Keratinocyte (primary cell): ENCODE measurements at regions not wholly inside any gene's neighbourhood (a gene's known extent, or its start where the extent isn't known, plus 50 kb on each side); places are given as distances from the start of the nearest gene placed in this dataset.

Experiments
- DNase-seq: peaks from one replicate; pipeline ENCODE4 v3.0.0-alpha.2; 2011; ENCODE audit warnings: low read depth, missing footprints, low spot score
- FAIRE-seq: peaks from 2 replicates; lab custom pipeline; 2011; peaks lifted over from hg19 to GRCh38; lab: Jason Lieb, UNC
- H2AFZ ChIP-seq: 2 replicates; pipeline ENCODE4 v1.6.0; 2012; ENCODE audit warnings: low read length, control low read depth, inconsistent platforms; ENCODE audit not compliant: control insufficient read depth
- H3K27ac ChIP-seq: 2 replicates; pipeline ENCODE4 v1.5.1; 2011; ENCODE audit warnings: low read length; ENCODE audit not compliant: control insufficient read depth, insufficient read depth
- H3K27me3 ChIP-seq: 3 replicates; pipeline ENCODE4 v1.6.0; 2011; ENCODE audit warnings: low read length; ENCODE audit not compliant: control insufficient read depth, insufficient read depth; ENCODE audit errors: extremely low read depth
- H3K36me3 ChIP-seq, 2 experiments: 2 replicates in 1 of 2; 3 replicates in 1 of 2; pipeline ENCODE4 v1.5.1; 2011; ENCODE audit warnings: low read length in 2 of 2, mild to moderate bottlenecking in 1 of 2; ENCODE audit not compliant: control insufficient read depth in 2 of 2, insufficient read depth in 2 of 2; ENCODE audit errors: extremely low read depth in 1 of 2
- H3K4me1 ChIP-seq: 3 replicates; pipeline ENCODE4 v1.5.1; 2011; ENCODE audit warnings: low read length; ENCODE audit not compliant: control insufficient read depth, insufficient read depth; ENCODE audit errors: extremely low read depth
- H3K4me2 ChIP-seq: 3 replicates; pipeline ENCODE4 v1.6.0; 2011; ENCODE audit warnings: low read depth, low read length; ENCODE audit not compliant: control insufficient read depth, insufficient read depth; ENCODE audit errors: extremely low read depth
- H3K4me3 ChIP-seq, 3 experiments: fragments of 200-600 bp in 1 of 3; sonication (generic) in 1 of 3; 2 replicates in 2 of 3; 3 replicates in 1 of 3; pipeline ENCODE4 v1.5.1; 2011 to 2016; ENCODE audit warnings: low read length in 3 of 3, mild to moderate bottlenecking in 3 of 3, control low read depth in 2 of 3, inconsistent platforms in 1 of 3, low read depth in 1 of 3, mixed read lengths in 1 of 3, mixed run types in 1 of 3, moderate library complexity in 1 of 3; ENCODE audit not compliant: control insufficient read depth in 2 of 3, insufficient read depth in 2 of 3; ENCODE audit errors: extremely low read depth in 1 of 3
- H3K79me2 ChIP-seq: 2 replicates; pipeline ENCODE4 v1.6.0; 2012; ENCODE audit warnings: low read length; ENCODE audit not compliant: control insufficient read depth, insufficient read depth
- H3K9ac ChIP-seq: 3 replicates; pipeline ENCODE4 v1.6.0; 2011; ENCODE audit warnings: low read length; ENCODE audit not compliant: control insufficient read depth, insufficient read depth; ENCODE audit errors: extremely low read depth
- H3K9me1 ChIP-seq: 3 replicates; pipeline ENCODE4 v1.6.0; 2011; ENCODE audit warnings: low read length; ENCODE audit not compliant: control insufficient read depth, insufficient read depth; ENCODE audit errors: extremely low read depth
- H3K9me3 ChIP-seq: 2 replicates; pipeline ENCODE4 v1.5.1; 2012; ENCODE audit warnings: low read depth, low read length; ENCODE audit not compliant: control insufficient read depth
- H4K20me1 ChIP-seq: 3 replicates; pipeline ENCODE4 v1.6.0; 2011; ENCODE audit warnings: low read length; ENCODE audit not compliant: control insufficient read depth, insufficient read depth; ENCODE audit errors: extremely low read depth
- CTCF ChIP-seq, 3 experiments: IDR thresholded peaks in 1 of 3; conservative IDR thresholded peaks in 1 of 3; optimal IDR thresholded peaks in 1 of 3; 2 replicates in 2 of 3; 3 replicates in 1 of 3; pipeline versions ENCODE3 to v1.5.1; 2011; ENCODE audit warnings: low read length in 3 of 3, mild to moderate bottlenecking in 3 of 3, moderate library complexity in 2 of 3, control low read depth in 1 of 3, inconsistent platforms in 1 of 3; ENCODE audit not compliant: insufficient read depth in 2 of 3; ENCODE audit errors: extremely low read depth in 1 of 3
- EZH2 ChIP-seq: IDR thresholded peaks from one replicate; pipeline ENCODE4 v1.6.1; 2012; ENCODE audit warnings: inconsistent platforms, mild to moderate bottlenecking, low read length, moderate library complexity
- dilution Hi-C: fragments of 300-500 bp; cut with MboI; formaldehyde crosslinking; loops from one replicate; pipeline ENCODE4 v1.7.0; 2020; ENCODE audit warnings: low sequenced_read_pairs; ENCODE audit not compliant: extremely low pct_ligation_motif_present

GRCh38 chrX:65926095-65927019 is 113.5 kb downstream of the VSIG4 start:
- no peak overlapping the region for H2AFZ ChIP-seq
- H3K4me1 ChIP-seq = peaks cover 4% of the 10 kb centered on the region
- no peaks in the 10 kb centered on the region for H3K36me3 ChIP-seq
- no peaks in the 10 kb centered on the region for H4K20me1 ChIP-seq
- H3K79me2 ChIP-seq = no peaks in the 10 kb centered on the region
- DNase-seq = no peak
- no peak for TF ChIP-seq EZH2
- no peak for TF ChIP-seq CTCF (optimal IDR thresholded peaks at IDR 0.05 in 1 of 3, IDR thresholded peaks at IDR 0.05 in 1 of 3, conservative IDR thresholded peaks at IDR 0.05 in 1 of 3; ENCODE audit: extremely low read depth in 1 of 3, insufficient read depth in 2 of 3, low read length in 3 of 3)
- H3K27me3 ChIP-seq = no peaks in the 10 kb centered on the region
- no peak overlapping the region for H3K4me2 ChIP-seq
- H3K4me3 ChIP-seq = no peak overlapping the region
- H3K9me1 ChIP-seq = no peaks in the 10 kb centered on the region
- dilution Hi-C loops = no loop called here
- peaks cover 8% of the 10 kb centered on the region for H3K9me3 ChIP-seq
- no peak for FAIRE-seq
- H3K27ac ChIP-seq = no peak overlapping the region
- H3K9ac ChIP-seq = no peak overlapping the region

- H3K27me3 ChIP-seq = no peaks in the 10 kb centered on the region
- dilution Hi-C loops = no loop called here
- TF ChIP-seq CTCF (optimal IDR thresholded peaks at IDR 0.05 in 1 of 3, IDR thresholded peaks at IDR 0.05 in 1 of 3, conservative IDR thresholded peaks at IDR 0.05 in 1 of 3; ENCODE audit: extremely low read depth in 1 of 3, insufficient read depth in 2 of 3, low read length in 3 of 3) (no peak), EZH2 (no peak)
- H3K4me2 ChIP-seq = no peak overlapping the region
- peaks cover 8% of the 10 kb centered on the region for H3K9me3 ChIP-seq
- no peaks in the 10 kb centered on the region for H3K36me3 ChIP-seq
- H3K4me3 ChIP-seq = no peak overlapping the region
- no peak overlapping the region for H2AFZ ChIP-seq
- H3K27ac ChIP-seq = no peak overlapping the region
- H3K4me1 ChIP-seq = peaks cover 9% of the 10 kb centered on the region
- DNase-seq (no peak), FAIRE-seq (no peak)
- H4K20me1 ChIP-seq = no peaks in the 10 kb centered on the region
- no peaks in the 10 kb centered on the region for H3K9me1 ChIP-seq
- no peaks in the 10 kb centered on the region for H3K79me2 ChIP-seq
- no peak overlapping the region for H3K9ac ChIP-seq
Observed at GRCh38 chrX:65925592-65925991, 114.3 kb downstream of the VSIG4 start.
